ENCODE measurements at regions not wholly inside any gene's neighbourhood (a gene's known extent, or its start where the extent isn't known, plus 50 kb on each side); places are given as distances from the start of the nearest gene placed in this dataset.

DNA sequence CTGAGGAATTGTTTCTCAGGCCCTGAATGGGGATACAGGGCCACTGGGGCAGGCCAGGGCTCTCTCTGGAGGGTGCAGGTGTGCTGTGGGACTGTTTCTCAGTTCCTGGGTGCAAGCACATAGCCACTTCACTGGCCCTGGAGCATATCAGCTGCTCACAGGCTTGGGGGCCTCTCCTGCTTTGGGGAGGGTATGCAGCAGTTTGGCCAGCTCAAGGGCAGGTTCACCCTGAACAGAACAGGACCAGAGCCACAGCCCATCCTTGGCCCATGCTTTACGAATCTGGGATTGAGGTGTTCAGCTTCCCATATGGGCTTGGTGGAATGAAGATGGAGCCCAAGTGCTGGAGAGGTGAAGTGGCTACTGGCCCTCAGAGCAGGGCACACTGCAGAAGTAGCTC is 186.5 kb downstream of the FBXO8 start:
- TF ChIP-seq, protein P1, sequence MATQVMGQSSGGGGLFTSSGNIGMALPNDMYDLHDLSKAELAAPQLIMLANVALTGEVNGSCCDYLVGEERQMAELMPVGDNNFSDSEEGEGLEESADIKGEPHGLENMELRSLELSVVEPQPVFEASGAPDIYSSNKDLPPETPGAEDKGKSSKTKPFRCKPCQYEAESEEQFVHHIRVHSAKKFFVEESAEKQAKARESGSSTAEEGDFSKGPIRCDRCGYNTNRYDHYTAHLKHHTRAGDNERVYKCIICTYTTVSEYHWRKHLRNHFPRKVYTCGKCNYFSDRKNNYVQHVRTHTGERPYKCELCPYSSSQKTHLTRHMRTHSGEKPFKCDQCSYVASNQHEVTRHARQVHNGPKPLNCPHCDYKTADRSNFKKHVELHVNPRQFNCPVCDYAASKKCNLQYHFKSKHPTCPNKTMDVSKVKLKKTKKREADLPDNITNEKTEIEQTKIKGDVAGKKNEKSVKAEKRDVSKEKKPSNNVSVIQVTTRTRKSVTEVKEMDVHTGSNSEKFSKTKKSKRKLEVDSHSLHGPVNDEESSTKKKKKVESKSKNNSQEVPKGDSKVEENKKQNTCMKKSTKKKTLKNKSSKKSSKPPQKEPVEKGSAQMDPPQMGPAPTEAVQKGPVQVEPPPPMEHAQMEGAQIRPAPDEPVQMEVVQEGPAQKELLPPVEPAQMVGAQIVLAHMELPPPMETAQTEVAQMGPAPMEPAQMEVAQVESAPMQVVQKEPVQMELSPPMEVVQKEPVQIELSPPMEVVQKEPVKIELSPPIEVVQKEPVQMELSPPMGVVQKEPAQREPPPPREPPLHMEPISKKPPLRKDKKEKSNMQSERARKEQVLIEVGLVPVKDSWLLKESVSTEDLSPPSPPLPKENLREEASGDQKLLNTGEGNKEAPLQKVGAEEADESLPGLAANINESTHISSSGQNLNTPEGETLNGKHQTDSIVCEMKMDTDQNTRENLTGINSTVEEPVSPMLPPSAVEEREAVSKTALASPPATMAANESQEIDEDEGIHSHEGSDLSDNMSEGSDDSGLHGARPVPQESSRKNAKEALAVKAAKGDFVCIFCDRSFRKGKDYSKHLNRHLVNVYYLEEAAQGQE (IDR thresholded peaks at IDR 0.05; ENCODE audit: insufficient read depth in 1 of 2, low read depth in 2 of 2, low read length in 2 of 2) = no peak
- TF ChIP-seq FOXP2 (optimal IDR thresholded peaks at IDR 0.05; ENCODE audit: borderline replicate concordance, extremely low read depth, extremely low read length, insufficient read depth) (no peak), TAF1 (IDR thresholded peaks at IDR 0.05; ENCODE audit: borderline replicate concordance, insufficient read depth, low read length) (no peak)

DNA sequence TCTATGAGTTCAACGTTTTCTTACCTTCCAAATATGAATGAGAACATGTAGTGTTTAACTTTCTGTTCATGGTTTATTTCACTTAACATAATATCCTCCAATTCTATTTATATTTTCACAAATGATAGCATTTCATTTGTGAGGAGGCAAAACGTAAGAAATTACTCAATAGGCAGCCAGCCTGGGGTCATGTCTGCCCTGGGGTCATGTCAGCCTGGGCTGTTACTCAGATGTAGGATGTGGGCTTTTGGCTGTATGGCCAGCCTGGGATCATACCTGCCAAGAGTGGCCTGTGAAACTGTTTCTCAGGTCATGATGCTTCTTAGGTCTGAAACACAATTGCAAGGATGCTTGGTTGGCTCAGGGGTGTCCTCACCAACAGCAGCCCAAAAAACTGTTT is 187.0 kb downstream of the FBXO8 start:
- TF ChIP-seq POLR2AphosphoS5 (IDR thresholded peaks at IDR 0.05; ENCODE audit: low read depth, low read length) = no peak
- TF ChIP-seq, protein P1 (IDR thresholded peaks at IDR 0.05; ENCODE audit: insufficient read depth in 1 of 2, low read depth in 2 of 2, low read length in 2 of 2) = no peak
- no peak for TF ChIP-seq SIN3A (IDR thresholded peaks at IDR 0.05; ENCODE audit: borderline replicate concordance, insufficient read depth, low read length)
- no peak for TF ChIP-seq TAF1 (IDR thresholded peaks at IDR 0.05; ENCODE audit: borderline replicate concordance, insufficient read depth, low read length)
- TF ChIP-seq FOXP2 (optimal IDR thresholded peaks at IDR 0.05; ENCODE audit: borderline replicate concordance, extremely low read depth, extremely low read length, insufficient read depth) = no peak

DNA sequence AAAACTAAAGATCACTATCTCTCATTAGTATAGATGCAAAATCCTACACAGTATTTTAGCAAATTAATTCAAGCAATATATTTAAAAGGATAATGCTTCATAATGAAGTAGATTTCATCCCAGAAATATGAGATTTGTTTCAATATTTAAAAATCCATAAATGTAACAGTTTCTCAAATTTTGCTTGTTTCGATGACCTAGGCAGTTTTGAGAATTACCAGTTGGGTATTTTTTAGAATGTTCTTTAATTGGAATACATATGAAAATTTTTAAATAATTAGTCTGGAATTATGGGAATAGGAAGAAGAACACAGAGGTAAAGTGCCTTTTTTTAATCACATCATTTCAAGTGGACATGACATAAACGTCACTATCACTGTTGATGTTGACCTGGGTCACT is 192.3 kb downstream of the FBXO8 start:
- TF ChIP-seq, protein P1 (IDR thresholded peaks at IDR 0.05; ENCODE audit: insufficient read depth in 1 of 2, low read depth in 2 of 2, low read length in 2 of 2) = no peak
- no peak for TF ChIP-seq POLR2AphosphoS5 (IDR thresholded peaks at IDR 0.05; ENCODE audit: low read depth, low read length)

DNA sequence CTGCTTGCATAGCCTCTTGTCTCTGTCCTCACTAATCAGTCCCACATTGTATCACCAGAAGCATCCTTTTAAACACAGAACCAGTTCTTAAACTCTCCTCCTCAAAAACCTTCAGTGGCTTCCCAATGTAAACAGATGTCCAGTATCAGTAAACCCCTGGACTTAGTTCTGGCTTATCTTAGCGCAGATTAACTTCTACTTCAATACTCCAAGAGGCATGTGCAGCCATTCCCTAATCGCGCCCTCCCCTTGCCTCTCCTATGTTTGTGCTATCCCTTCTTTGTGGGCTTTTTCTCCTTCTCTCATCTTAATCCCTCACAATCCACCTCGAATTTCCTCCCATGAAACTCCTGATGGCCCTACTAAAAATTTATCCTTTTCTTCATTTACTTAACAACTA is 193.8 kb downstream of the FBXO8 start:
- TF ChIP-seq FOXP2 (optimal IDR thresholded peaks at IDR 0.05; ENCODE audit: borderline replicate concordance, extremely low read depth, extremely low read length, insufficient read depth) = no peak
- TF ChIP-seq POLR2AphosphoS5 (IDR thresholded peaks at IDR 0.05; ENCODE audit: low read depth, low read length) = no peak
- TF ChIP-seq SIN3A (IDR thresholded peaks at IDR 0.05; ENCODE audit: borderline replicate concordance, insufficient read depth, low read length) = no peak
- TF ChIP-seq TAF1 (IDR thresholded peaks at IDR 0.05; ENCODE audit: borderline replicate concordance, insufficient read depth, low read length) = no peak
- TF ChIP-seq, protein P1 (IDR thresholded peaks at IDR 0.05; ENCODE audit: insufficient read depth in 1 of 2, low read depth in 2 of 2, low read length in 2 of 2) = no peak

DNA sequence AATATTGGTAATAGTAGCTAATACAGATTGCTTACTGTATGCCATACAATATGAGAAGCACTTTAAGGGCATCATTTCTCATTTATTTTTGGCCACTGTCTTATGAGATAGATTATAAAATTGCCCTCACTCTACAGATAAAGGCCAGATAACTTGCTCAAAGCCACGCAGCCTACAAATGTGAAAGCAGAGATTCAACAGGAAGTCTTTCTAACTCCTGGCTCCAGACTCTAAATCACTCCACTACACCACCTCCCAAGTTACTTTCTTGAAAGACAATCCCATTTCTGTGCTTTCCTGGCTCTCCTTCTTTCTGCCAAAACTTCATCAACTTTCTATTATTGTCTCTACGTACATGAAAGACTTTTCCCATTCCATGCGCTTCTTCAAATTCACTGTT is 194.7 kb downstream of the FBXO8 start:
- TF ChIP-seq TAF1 (IDR thresholded peaks at IDR 0.05; ENCODE audit: borderline replicate concordance, insufficient read depth, low read length) = no peak

Data from PFSK-1 (cell line).